ENCODE measurements at regions not wholly inside any gene's neighbourhood (a gene's known extent, or its start where the extent isn't known, plus 50 kb on each side); places are given as distances from the start of the nearest gene placed in this dataset.

DNA sequence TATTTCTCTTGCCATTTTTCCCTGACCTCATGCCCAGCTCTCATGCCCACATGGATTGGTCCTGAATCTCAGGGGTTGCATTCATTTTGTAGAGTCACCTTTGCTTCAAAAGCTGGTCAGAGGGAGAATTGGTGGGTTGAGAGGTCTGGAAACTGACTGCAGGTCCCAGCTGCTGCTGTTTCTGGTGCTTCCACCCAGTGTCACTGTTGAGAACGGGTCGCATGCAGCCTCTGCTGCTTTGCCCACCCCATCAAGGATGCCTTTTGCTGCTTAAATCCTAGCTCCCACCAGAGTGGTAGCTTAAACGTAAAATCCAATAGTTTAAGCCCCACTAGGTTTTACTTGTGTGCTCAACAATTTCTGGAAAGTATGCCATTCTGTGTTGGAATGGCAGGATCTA, 211.4 kb upstream of the TSHZ2 start:
- TF ChIP-seq EZH2 (IDR thresholded peaks at IDR 0.05; ENCODE audit: low read length, unreplicated experiment) (no peak), EZH2phosphoT487 (IDR thresholded peaks at IDR 0.05; ENCODE audit: borderline replicate concordance, low read length) (no peak)
- TF ChIP-seq, protein P1, sequence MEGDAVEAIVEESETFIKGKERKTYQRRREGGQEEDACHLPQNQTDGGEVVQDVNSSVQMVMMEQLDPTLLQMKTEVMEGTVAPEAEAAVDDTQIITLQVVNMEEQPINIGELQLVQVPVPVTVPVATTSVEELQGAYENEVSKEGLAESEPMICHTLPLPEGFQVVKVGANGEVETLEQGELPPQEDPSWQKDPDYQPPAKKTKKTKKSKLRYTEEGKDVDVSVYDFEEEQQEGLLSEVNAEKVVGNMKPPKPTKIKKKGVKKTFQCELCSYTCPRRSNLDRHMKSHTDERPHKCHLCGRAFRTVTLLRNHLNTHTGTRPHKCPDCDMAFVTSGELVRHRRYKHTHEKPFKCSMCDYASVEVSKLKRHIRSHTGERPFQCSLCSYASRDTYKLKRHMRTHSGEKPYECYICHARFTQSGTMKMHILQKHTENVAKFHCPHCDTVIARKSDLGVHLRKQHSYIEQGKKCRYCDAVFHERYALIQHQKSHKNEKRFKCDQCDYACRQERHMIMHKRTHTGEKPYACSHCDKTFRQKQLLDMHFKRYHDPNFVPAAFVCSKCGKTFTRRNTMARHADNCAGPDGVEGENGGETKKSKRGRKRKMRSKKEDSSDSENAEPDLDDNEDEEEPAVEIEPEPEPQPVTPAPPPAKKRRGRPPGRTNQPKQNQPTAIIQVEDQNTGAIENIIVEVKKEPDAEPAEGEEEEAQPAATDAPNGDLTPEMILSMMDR (conservative IDR thresholded peaks at IDR 0.05; ENCODE audit: low read depth, low read length) = no peak
